NCI-H2107 (cell line): ENCODE measurements at regions not wholly inside any gene's neighbourhood (a gene's known extent, or its start where the extent isn't known, plus 50 kb on each side); places are given as distances from the start of the nearest gene placed in this dataset.
"Not testable (repeated sequence)": the region's sequence is repeated elsewhere in the genome, so short reads cannot be mapped to it uniquely, and the experiment has no call there.

Source experiments
- DNase-seq: peaks from one replicate; lab custom pipeline; 2025; lab: John Stamatoyannopoulos, UW

GRCh38 chr6:50899306-50899870, 80.7 kb downstream of the TFAP2B start:
- DNase-seq = no peak

GRCh38 chr6:50902260-50902659, 83.6 kb downstream of the TFAP2B start:
- no peak for DNase-seq

GRCh38 chr6:50905297-50905696, 86.6 kb downstream of the TFAP2B start:
- peak; percentile 12 for DNase-seq

GRCh38 chr6:50907565-50907964, 88.9 kb downstream of the TFAP2B start:
- DNase-seq = no peak

GRCh38 chr6:50913105-50913770, 94.6 kb downstream of the TFAP2B start:
- no peak for DNase-seq

GRCh38 chr6:50921378-50921777, 102.7 kb downstream of the TFAP2B start:
- DNase-seq = not testable (repeated sequence)

- no peak for DNase-seq
These were observed 103.3 kb downstream of the TFAP2B start for GRCh38 chr6:50921968-50922367.

- DNase-seq = no peak
These were observed 104.2 kb downstream of the TFAP2B start for GRCh38 chr6:50922579-50923525.

- no peak for DNase-seq
These were observed 106.1 kb downstream of the TFAP2B start for GRCh38 chr6:50924758-50925157.

GRCh38 chr6:50925548-50925947, 106.9 kb downstream of the TFAP2B start:
- DNase-seq = no peak

GRCh38 chr6:50925981-50926380, 107.3 kb downstream of the TFAP2B start:
- DNase-seq = no peak

- no peak for DNase-seq
These were observed 109.1 kb downstream of the TFAP2B start for GRCh38 chr6:50927800-50928199.

- DNase-seq = no peak
These were observed 110.7 kb downstream of the TFAP2B start for GRCh38 chr6:50929323-50929722.

- DNase-seq = no peak
These were observed 116.8 kb downstream of the TFAP2B start for GRCh38 chr6:50935442-50935841.

GRCh38 chr6:50936277-50936681, 117.6 kb downstream of the TFAP2B start:
- DNase-seq = no peak

GRCh38 chr6:50939931-50940330, 121.3 kb downstream of the TFAP2B start:
- DNase-seq = no peak

- no peak for DNase-seq
These were observed 127.1 kb downstream of the TFAP2B start for GRCh38 chr6:50945789-50946188.

GRCh38 chr6:50952092-50952907, 133.6 kb downstream of the TFAP2B start:
- no peak for DNase-seq

- DNase-seq = no peak
These were observed 137.3 kb downstream of the TFAP2B start for GRCh38 chr6:50956014-50956413.

- DNase-seq = no peak
These were observed 139.6 kb downstream of the TFAP2B start for GRCh38 chr6:50958148-50958697.

- DNase-seq = no peak
These were observed 140.5 kb downstream of the TFAP2B start for GRCh38 chr6:50959081-50959641.
